Mesendoderm (in vitro differentiated cells): ENCODE measurements at regions not wholly inside any gene's neighbourhood (a gene's known extent, or its start where the extent isn't known, plus 50 kb on each side); places are given as distances from the start of the nearest gene placed in this dataset.

Experiments used
- DNase-seq: peaks from one replicate; pipeline ENCODE4 v3.0.0; 2013
- H2AK5ac ChIP-seq: 2 replicates; pipeline ENCODE4 v1.6.1; 2013; ENCODE audit warnings: low read length, inconsistent platforms
- H2BK120ac ChIP-seq: 2 replicates; pipeline ENCODE4 v1.6.1; 2013; ENCODE audit warnings: low read depth, mild to moderate bottlenecking, low read length, moderate library complexity, mixed read lengths
- H2BK15ac ChIP-seq: replicated peaks from 2 replicates; pipeline ENCODE4 v1.6.1; 2013; ENCODE audit warnings: low read depth, mild to moderate bottlenecking, moderate library complexity
- H2BK5ac ChIP-seq: 2 replicates; pipeline ENCODE4 v1.6.1; 2013; ENCODE audit warnings: low read length, inconsistent platforms
- H3K18ac ChIP-seq: 2 replicates; pipeline ENCODE4 v1.6.1; 2013; ENCODE audit warnings: mild to moderate bottlenecking, low read length, mixed read lengths
- H3K23ac ChIP-seq: one replicate; pipeline ENCODE4 v1.6.1; 2013; ENCODE audit warnings: low read length
- H3K27ac ChIP-seq: 2 replicates; pipeline ENCODE4 v1.5.1; 2013; ENCODE audit warnings: low read depth, mild to moderate bottlenecking, inconsistent platforms, low read length, moderate library complexity
- H3K27me3 ChIP-seq: 2 replicates; pipeline ENCODE4 v1.6.1; 2013; ENCODE audit warnings: low read length, control low read depth, mild to moderate bottlenecking, inconsistent platforms; ENCODE audit not compliant: insufficient read depth, poor library complexity
- H3K36me3 ChIP-seq: 2 replicates; pipeline ENCODE4 v1.6.1; 2013; ENCODE audit warnings: low read length, inconsistent platforms; ENCODE audit not compliant: control insufficient read depth, insufficient read depth
- H3K4ac ChIP-seq: one replicate; pipeline ENCODE4 v1.6.1; 2013; ENCODE audit warnings: low read depth, mild to moderate bottlenecking, low read length, moderate library complexity
- H3K4me1 ChIP-seq: 2 replicates; pipeline ENCODE4 v1.6.1; 2013; ENCODE audit warnings: low read depth, low read length, inconsistent platforms; ENCODE audit not compliant: control insufficient read depth
- H3K4me2 ChIP-seq: 2 replicates; pipeline ENCODE4 v1.6.1; 2013; ENCODE audit warnings: low read length
- H3K4me3 ChIP-seq: 2 replicates; pipeline ENCODE4 v1.5.1; 2013; ENCODE audit warnings: mild to moderate bottlenecking, low read length
- H3K56ac ChIP-seq: one replicate; pipeline ENCODE4 v1.6.1; 2013; ENCODE audit warnings: low read length
- H3K79me1 ChIP-seq: 2 replicates; pipeline ENCODE4 v1.6.1; 2013; ENCODE audit warnings: low read length, inconsistent platforms
- H3K79me2 ChIP-seq: 2 replicates; pipeline ENCODE4 v1.6.1; 2013; ENCODE audit warnings: mild to moderate bottlenecking, low read length; ENCODE audit not compliant: control insufficient read depth, insufficient read depth
- H3K9ac ChIP-seq: 2 replicates; pipeline ENCODE4 v1.6.1; 2013; ENCODE audit warnings: low read length, inconsistent platforms
- H4K5ac ChIP-seq: one replicate; pipeline ENCODE4 v1.6.1; 2013; ENCODE audit warnings: low read length
- H4K8ac ChIP-seq: one replicate; pipeline ENCODE4 v1.6.1; 2013; ENCODE audit warnings: low read depth, mild to moderate bottlenecking, control low read depth, low read length, moderate library complexity
- WGBS: extraction: QIAGEN DNeasy Blood & Tissue Kit; methylation state at CpG from one replicate; pipeline ENCODE4 v1.1.7; 2013; ENCODE audit warnings: low lambda C conversion rate, missing lambda C conversion rate; ENCODE audit not compliant: insufficient coverage; ENCODE audit errors: extremely low coverage; 5-methylcytosine and 5-hydroxymethylcytosine counted together

DNA sequence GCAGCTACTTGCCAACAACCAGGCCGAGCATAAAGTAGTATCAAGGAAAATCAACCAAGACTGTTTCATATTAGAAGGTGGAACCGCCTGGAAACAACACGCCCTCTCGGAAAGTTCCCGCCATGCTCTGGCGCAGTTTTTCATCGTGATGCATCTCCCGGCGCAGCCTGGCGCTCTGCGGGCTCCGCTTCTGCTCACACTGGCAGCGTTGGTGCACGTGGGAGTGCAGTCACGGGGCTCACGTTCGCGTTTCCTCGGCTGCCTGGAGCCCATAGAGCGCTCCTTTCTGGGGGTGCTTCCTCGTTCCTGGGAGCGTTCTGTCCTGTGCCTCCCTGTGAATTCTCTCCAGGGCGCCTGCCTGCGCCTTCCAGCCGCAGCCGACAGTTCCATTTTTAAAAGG, 227.3 kb downstream of the TBXT start:
- no peak for DNase-seq
- Histone ChIP-seq H2BK15ac (no peak overlapping the region), H3K27ac (no peak overlapping the region)

DNA sequence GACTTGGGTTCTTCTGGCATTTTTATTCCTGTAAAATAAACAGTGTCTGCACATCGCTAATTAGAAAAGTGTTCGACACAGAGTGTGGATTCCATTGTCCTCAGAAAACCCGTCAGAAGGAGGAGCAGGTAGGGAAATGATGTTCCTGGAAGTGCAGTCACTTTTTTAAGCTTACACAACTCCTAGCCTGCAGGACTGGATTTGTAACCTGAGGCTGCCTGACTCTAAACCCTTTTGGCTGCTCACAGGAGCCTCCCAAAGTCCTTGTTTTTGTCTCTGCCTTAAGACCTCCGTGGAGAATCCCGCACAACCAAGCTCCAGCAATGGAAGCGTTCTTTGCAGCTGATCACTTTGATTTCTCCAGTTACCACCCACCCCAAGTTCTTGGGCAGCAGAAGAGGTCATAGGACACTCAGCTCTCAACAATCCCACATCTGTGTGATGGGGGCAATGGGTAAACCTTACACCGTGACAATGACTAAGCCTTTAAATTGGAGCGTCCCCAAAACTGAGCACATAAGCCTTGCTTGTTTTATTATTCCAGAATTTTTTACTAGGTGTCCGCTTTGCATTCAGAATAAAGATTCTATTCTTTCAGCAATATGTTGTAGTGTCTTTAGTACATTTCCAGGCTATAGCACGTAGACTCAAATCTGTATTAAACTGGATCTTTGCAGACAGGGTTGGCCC, 227.9 kb downstream of the TBXT start:
- no peaks in the 10 kb centered on the region for H3K4me1 ChIP-seq
- H3K9ac ChIP-seq: no peak overlapping the region
- H2BK15ac ChIP-seq: no peak overlapping the region
- no peak overlapping the region for H3K23ac ChIP-seq
- no CpG with 5 or more reads among the region's 10 CpGs for WGBS
- DNase-seq: no peak
- H3K4me3 ChIP-seq: no peak overlapping the region
- H3K4ac ChIP-seq: no peak overlapping the region
- no peak overlapping the region for H2BK120ac ChIP-seq
- H3K4me2 ChIP-seq: no peak overlapping the region
- no peak overlapping the region for H3K56ac ChIP-seq
- no peaks in the 10 kb centered on the region for H3K79me1 ChIP-seq
- no peaks in the 10 kb centered on the region for H3K79me2 ChIP-seq
- no peaks in the 10 kb centered on the region for H3K36me3 ChIP-seq
- no peaks in the 10 kb centered on the region for H3K27me3 ChIP-seq
- H3K18ac ChIP-seq: no peak overlapping the region
- no peak overlapping the region for H4K8ac ChIP-seq
- no peak overlapping the region for H3K27ac ChIP-seq
- H4K5ac ChIP-seq: no peak overlapping the region
- no peak overlapping the region for H2AK5ac ChIP-seq
- H2BK5ac ChIP-seq: no peak overlapping the region

More for the DNA sequence above, 227.3 kb downstream of the TBXT start:
- no peak overlapping the region for H2AK5ac ChIP-seq
- no peak overlapping the region for H4K5ac ChIP-seq
- no peak overlapping the region for H2BK5ac ChIP-seq
- no peak overlapping the region for H2BK120ac ChIP-seq
- no CpG with 5 or more reads among the region's 26 CpGs for WGBS
- H4K8ac ChIP-seq: no peak overlapping the region
- H3K36me3 ChIP-seq: no peaks in the 10 kb centered on the region
- no peaks in the 10 kb centered on the region for H3K79me1 ChIP-seq
- H3K4me2 ChIP-seq: no peak overlapping the region
- no peak overlapping the region for H3K9ac ChIP-seq
- no peak overlapping the region for H3K4ac ChIP-seq
- H3K56ac ChIP-seq: no peak overlapping the region
- H3K4me1 ChIP-seq: no peaks in the 10 kb centered on the region
- no peak overlapping the region for H3K18ac ChIP-seq
- no peaks in the 10 kb centered on the region for H3K79me2 ChIP-seq
- H3K4me3 ChIP-seq: no peak overlapping the region
- no peaks in the 10 kb centered on the region for H3K27me3 ChIP-seq
- H3K23ac ChIP-seq: no peak overlapping the region

DNA sequence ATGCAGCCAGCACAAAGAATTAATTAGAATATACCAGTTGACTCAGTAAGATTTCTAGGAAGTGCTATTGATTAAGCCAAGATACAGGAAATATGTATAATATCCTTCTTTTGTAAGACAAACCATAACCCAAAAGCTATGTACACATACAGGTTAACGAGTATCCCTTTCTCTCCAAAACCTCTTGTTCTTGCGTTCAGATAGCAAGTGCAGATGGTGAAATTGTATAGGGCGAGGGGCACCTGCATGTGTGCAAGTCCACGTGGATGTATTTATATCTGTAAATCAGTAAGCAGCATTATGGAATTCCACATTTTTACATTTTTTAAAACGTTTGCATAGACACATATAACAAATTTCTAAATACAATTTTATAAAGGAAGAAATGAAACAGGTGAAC, 228.6 kb downstream of the TBXT start:
- H3K79me2 ChIP-seq: no peaks in the 10 kb centered on the region
- no peak overlapping the region for H3K23ac ChIP-seq
- H3K27me3 ChIP-seq: no peaks in the 10 kb centered on the region
- no peak overlapping the region for H3K9ac ChIP-seq
- no CpG with 5 or more reads among the region's 5 CpGs for WGBS
- H3K4me1 ChIP-seq: no peaks in the 10 kb centered on the region
- no peak overlapping the region for H4K5ac ChIP-seq
- no peak overlapping the region for H3K4me2 ChIP-seq
- H3K27ac ChIP-seq: no peak overlapping the region
- H3K4me3 ChIP-seq: no peak overlapping the region
- no peak overlapping the region for H2BK15ac ChIP-seq
- H2BK5ac ChIP-seq: no peak overlapping the region
- no peak overlapping the region for H3K4ac ChIP-seq
- no peak overlapping the region for H2AK5ac ChIP-seq
- H3K79me1 ChIP-seq: no peaks in the 10 kb centered on the region
- H3K36me3 ChIP-seq: no peaks in the 10 kb centered on the region
- DNase-seq: no peak
- H3K18ac ChIP-seq: no peak overlapping the region
- H3K56ac ChIP-seq: no peak overlapping the region
- no peak overlapping the region for H4K8ac ChIP-seq
- H2BK120ac ChIP-seq: no peak overlapping the region

DNA sequence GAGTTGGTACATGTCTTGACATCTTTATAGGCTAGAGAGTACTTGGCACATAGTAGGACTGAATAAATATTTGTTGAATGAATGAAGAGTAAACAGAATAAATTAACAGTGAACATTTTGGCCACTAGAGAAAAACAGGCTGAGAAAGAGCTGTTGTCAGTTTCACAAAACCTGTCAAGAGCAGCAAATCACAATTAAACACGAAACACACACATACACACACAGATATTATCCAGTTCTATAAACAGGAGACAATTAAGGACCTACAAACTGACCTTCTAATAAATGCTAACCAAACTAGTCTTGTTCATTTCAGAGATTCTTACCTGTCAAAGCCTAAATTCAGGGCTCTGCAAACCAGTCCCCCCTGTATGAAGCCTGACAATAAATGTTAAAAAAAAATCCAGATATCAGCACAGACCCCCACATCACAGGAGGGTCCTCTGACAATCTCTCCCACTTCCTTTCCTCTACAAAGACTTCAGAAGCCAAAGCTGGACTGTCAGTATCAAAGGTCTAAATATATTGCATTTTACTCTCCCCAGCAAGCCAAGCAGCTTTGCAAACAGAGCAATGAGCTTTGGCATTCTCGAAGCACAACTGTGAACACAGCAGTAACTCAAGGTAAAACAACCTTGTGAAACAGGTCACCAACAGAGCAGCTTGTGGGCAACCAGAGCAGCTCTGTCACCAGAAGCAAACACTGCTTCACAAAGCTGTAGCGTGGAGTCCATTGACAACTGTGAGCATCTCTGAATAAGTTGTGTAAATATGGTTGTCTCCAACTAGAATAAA, 229.9 kb downstream of the TBXT start:
- Histone ChIP-seq H3K4me2 (no peak overlapping the region), H3K36me3 (no peaks in the 10 kb centered on the region), H3K79me1 (no peaks in the 10 kb centered on the region), H4K8ac (no peak overlapping the region), H3K4me3 (no peak overlapping the region), H2BK15ac (no peak overlapping the region), H3K27me3 (no peaks in the 10 kb centered on the region), H2AK5ac (no peak overlapping the region), H2BK5ac (no peak overlapping the region), H3K27ac (no peak overlapping the region), H3K79me2 (no peaks in the 10 kb centered on the region), H3K4me1 (no peaks in the 10 kb centered on the region), H2BK120ac (no peak overlapping the region), H4K5ac (no peak overlapping the region), H3K56ac (no peak overlapping the region), H3K9ac (no peak overlapping the region), H3K23ac (no peak overlapping the region), H3K18ac (no peak overlapping the region), H3K4ac (no peak overlapping the region)
- WGBS: no CpG with 5 or more reads among the region's 3 CpGs
- DNase-seq: no peak

DNA sequence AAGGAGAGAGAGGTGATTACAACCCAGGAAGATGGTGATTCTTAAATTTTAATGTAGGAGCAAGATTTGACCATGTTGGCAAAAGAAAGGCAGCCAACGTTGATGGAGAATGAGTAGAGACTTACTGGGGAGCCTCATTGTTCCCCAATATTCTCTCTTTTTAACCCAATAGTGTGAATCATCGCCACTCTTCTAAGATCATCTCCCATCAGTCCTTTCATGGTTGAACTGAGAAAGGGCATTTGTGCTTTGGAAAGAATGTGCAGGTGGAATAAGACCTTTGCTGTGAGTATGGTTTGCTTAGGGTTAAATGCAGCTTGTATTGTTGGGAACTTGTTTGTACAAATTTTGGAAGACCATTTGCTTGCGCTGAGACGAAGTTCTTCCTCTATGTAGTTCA, 231.0 kb downstream of the TBXT start:
- DNase-seq: no peak
- H3K23ac ChIP-seq: no peak overlapping the region
- no peak overlapping the region for H2BK15ac ChIP-seq
- H4K5ac ChIP-seq: no peak overlapping the region
- no peak overlapping the region for H3K18ac ChIP-seq
- H3K27ac ChIP-seq: no peak overlapping the region
- no peak overlapping the region for H3K56ac ChIP-seq
- no peaks in the 10 kb centered on the region for H3K36me3 ChIP-seq
- H2BK120ac ChIP-seq: no peak overlapping the region
- no peaks in the 10 kb centered on the region for H3K79me1 ChIP-seq
- H3K79me2 ChIP-seq: no peaks in the 10 kb centered on the region
- no CpG with 5 or more reads among the region's 4 CpGs for WGBS
- no peaks in the 10 kb centered on the region for H3K27me3 ChIP-seq
- H2BK5ac ChIP-seq: no peak overlapping the region
- H3K4ac ChIP-seq: no peak overlapping the region
- H3K4me2 ChIP-seq: no peak overlapping the region
- H4K8ac ChIP-seq: no peak overlapping the region
- no peaks in the 10 kb centered on the region for H3K4me1 ChIP-seq
- no peak overlapping the region for H3K4me3 ChIP-seq
- H3K9ac ChIP-seq: no peak overlapping the region
- H2AK5ac ChIP-seq: no peak overlapping the region
